ENCODE measurements at regions not wholly inside any gene's neighbourhood (a gene's known extent, or its start where the extent isn't known, plus 50 kb on each side); places are given as distances from the start of the nearest gene placed in this dataset.

DNA sequence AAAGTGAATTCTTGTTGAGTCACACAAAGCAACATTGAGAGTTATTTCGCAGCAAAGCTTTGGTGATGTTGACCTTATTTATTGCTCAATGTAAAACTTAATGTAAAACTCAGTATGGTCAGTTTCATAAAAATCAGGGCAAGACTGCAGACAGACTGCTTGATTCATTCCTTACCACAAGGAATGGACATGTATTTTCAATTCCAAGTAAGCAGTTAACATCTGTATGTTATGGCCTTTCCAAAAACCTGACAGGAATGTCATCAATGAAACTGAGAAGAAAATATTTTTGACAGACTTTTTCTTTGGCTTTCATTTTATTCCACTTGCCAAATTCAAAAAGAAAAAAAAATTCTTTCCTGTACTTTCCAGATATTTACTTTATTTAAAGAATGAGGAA lies 488.3 kb downstream of the ANKRD50 start:
- TF ChIP-seq, protein P1, sequence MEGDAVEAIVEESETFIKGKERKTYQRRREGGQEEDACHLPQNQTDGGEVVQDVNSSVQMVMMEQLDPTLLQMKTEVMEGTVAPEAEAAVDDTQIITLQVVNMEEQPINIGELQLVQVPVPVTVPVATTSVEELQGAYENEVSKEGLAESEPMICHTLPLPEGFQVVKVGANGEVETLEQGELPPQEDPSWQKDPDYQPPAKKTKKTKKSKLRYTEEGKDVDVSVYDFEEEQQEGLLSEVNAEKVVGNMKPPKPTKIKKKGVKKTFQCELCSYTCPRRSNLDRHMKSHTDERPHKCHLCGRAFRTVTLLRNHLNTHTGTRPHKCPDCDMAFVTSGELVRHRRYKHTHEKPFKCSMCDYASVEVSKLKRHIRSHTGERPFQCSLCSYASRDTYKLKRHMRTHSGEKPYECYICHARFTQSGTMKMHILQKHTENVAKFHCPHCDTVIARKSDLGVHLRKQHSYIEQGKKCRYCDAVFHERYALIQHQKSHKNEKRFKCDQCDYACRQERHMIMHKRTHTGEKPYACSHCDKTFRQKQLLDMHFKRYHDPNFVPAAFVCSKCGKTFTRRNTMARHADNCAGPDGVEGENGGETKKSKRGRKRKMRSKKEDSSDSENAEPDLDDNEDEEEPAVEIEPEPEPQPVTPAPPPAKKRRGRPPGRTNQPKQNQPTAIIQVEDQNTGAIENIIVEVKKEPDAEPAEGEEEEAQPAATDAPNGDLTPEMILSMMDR (IDR thresholded peaks at IDR 0.05): no peak
- no peak for TF ChIP-seq EZH2 (IDR thresholded peaks at IDR 0.05; ENCODE audit: borderline replicate concordance, insufficient read depth, low read depth, low read length, poor library complexity, severe bottlenecking)

Data from B cell (primary cell).